LNCAP (cell line): ENCODE measurements at regions not wholly inside any gene's neighbourhood (a gene's known extent, or its start where the extent isn't known, plus 50 kb on each side); places are given as distances from the start of the nearest gene placed in this dataset.

ENCODE experiments used
- CTCF ChIP-seq: fragments of 450-650 bp; IDR thresholded peaks from 2 replicates; pipeline ENCODE4 v1.5.1; 2017; ENCODE audit warnings: mild to moderate bottlenecking

- no peak for TF ChIP-seq CTCF
These were observed 68.5 kb upstream of the GADD45A start for GRCh38 chr1:67616394-67616985.

GRCh38 chr1:67618285-67619018 lies 66.5 kb upstream of the GADD45A start:
- no peak for TF ChIP-seq CTCF

GRCh38 chr1:67619080-67619479 lies 65.9 kb upstream of the GADD45A start:
- TF ChIP-seq CTCF = no peak

GRCh38 chr1:67623906-67624305 lies 61.1 kb upstream of the GADD45A start:
- TF ChIP-seq CTCF = no peak

GRCh38 chr1:67624680-67625079 lies 60.3 kb upstream of the GADD45A start:
- TF ChIP-seq CTCF = no peak

GRCh38 chr1:67626090-67626860 lies 58.7 kb upstream of the GADD45A start:
- TF ChIP-seq CTCF = no peak

- no peak for TF ChIP-seq CTCF
These were observed 58.2 kb upstream of the GADD45A start for GRCh38 chr1:67626861-67627235.
